ENCODE measurements at regions not wholly inside any gene's neighbourhood (a gene's known extent, or its start where the extent isn't known, plus 50 kb on each side); places are given as distances from the start of the nearest gene placed in this dataset.

DNA sequence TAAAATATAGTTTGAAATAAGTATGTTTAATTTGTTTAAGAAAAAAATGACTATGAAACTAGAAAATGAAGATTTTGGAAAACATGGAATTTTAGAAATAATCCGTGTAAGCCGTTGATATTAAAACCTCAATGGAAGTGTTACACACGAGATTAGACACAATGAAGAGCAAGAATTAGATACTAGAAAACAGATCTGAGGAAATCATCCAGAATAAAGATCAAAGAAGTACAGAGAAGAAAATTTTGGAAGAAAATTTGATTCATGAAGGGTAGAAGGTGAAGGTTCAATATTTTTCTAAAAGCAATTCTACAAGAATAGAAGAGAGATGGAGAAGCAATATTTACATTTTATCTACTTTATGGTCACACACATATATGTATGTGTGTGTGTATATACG is 52.5 kb upstream of the SATB1 start:
- dilution Hi-C loops (cut with MboI; ENCODE audit: extremely low pct_ligation_motif_present, low sequenced_read_pairs) = no loop called here
- Histone ChIP-seq H3K4me2 (ENCODE audit: control insufficient read depth, extremely low read depth, insufficient read depth, low read depth, low read length) (no peak overlapping the region), H3K4me3 (ENCODE audit: control insufficient read depth in 2 of 3, extremely low read depth in 1 of 3, insufficient read depth in 2 of 3, low read depth in 1 of 3, low read length in 3 of 3) (no peak overlapping the region), H3K79me2 (ENCODE audit: control insufficient read depth, insufficient read depth, low read length) (no peaks in the 10 kb centered on the region), H3K9me1 (ENCODE audit: control insufficient read depth, extremely low read depth, insufficient read depth, low read length) (no peaks in the 10 kb centered on the region), H3K27me3 (ENCODE audit: control insufficient read depth, extremely low read depth, insufficient read depth, low read length) (no peaks in the 10 kb centered on the region), H3K4me1 (ENCODE audit: control insufficient read depth, extremely low read depth, insufficient read depth, low read length) (no peaks in the 10 kb centered on the region), H4K20me1 (ENCODE audit: control insufficient read depth, extremely low read depth, insufficient read depth, low read length) (no peaks in the 10 kb centered on the region), H2AFZ (ENCODE audit: control insufficient read depth, low read length) (no peak overlapping the region), H3K9ac (ENCODE audit: control insufficient read depth, extremely low read depth, insufficient read depth, low read length) (no peak overlapping the region), H3K36me3 (ENCODE audit: control insufficient read depth in 2 of 2, extremely low read depth in 1 of 2, insufficient read depth in 2 of 2, low read length in 2 of 2) (no peaks in the 10 kb centered on the region), H3K9me3 (ENCODE audit: control insufficient read depth, low read depth, low read length) (no peaks in the 10 kb centered on the region), H3K27ac (ENCODE audit: control insufficient read depth, insufficient read depth, low read length) (no peak overlapping the region)
- no peak for DNase-seq (ENCODE audit: low read depth, low spot score)
- TF ChIP-seq EZH2 (IDR thresholded peaks at IDR 0.05; ENCODE audit: low read length) = no peak
- no peak for TF ChIP-seq CTCF (optimal IDR thresholded peaks at IDR 0.05 in 1 of 3, IDR thresholded peaks at IDR 0.05 in 1 of 3, conservative IDR thresholded peaks at IDR 0.05 in 1 of 3; ENCODE audit: extremely low read depth in 1 of 3, insufficient read depth in 2 of 3, low read length in 3 of 3)
- no peak for FAIRE-seq

Small RNA genes lying in the stretch of these regions (small RNA-seq; reads per million reads assigned to genes)
- gene RNU6-138P (ENCODE audit: insufficient read length in 3 of 3, low read depth in 3 of 3, low replicate concordance in 1 of 3) = 0 reads per million in 3 experiments

All from keratinocyte (primary cell).